ENCODE measurements at regions not wholly inside any gene's neighbourhood (a gene's known extent, or its start where the extent isn't known, plus 50 kb on each side); places are given as distances from the start of the nearest gene placed in this dataset.

- H3K27ac ChIP-seq = no peak overlapping the region
- no peaks in the 10 kb centered on the region for H3K4me1 ChIP-seq
- intact Hi-C loops (cut with DNase I) = no loop called here
- no peaks in the 10 kb centered on the region for H3K36me3 ChIP-seq (ENCODE audit: insufficient read depth in 1 of 2, low read depth in 1 of 2)
- no peak overlapping the region for H3K4me3 ChIP-seq
- no peak for TF ChIP-seq CTCF (IDR thresholded peaks at IDR 0.05)
- no peak for ATAC-seq
- DNase-seq = no peak
- H3K9me3 ChIP-seq = no peaks in the 10 kb centered on the region
- no peaks in the 10 kb centered on the region for H3K27me3 ChIP-seq (ENCODE audit: insufficient read depth in 3 of 3, low read length in 2 of 3)
- 63 to 69% (median 67%) methylated on average over 4 of the region's 4 CpGs for WGBS, 3 donors
These were observed 405.6 kb downstream of the DMRT2 start for GRCh38 chr9:1455766-1456165.

- Histone ChIP-seq H3K36me3 (ENCODE audit: insufficient read depth in 1 of 2, low read depth in 1 of 2) (no peaks in the 10 kb centered on the region), H3K27me3 (ENCODE audit: insufficient read depth in 3 of 3, low read length in 2 of 3) (no peaks in the 10 kb centered on the region), H3K4me3 (no peak overlapping the region), H3K4me1 (no peaks in the 10 kb centered on the region), H3K9me3 (no peaks in the 10 kb centered on the region), H3K27ac (no peak overlapping the region)
- ATAC-seq = no peak
- WGBS, 3 donors = 42 to 56% (median 43%) methylated on average over 4 of the region's 4 CpGs
- intact Hi-C loops (cut with DNase I) = no loop called here
- no peak for DNase-seq
- TF ChIP-seq CTCF (IDR thresholded peaks at IDR 0.05) = no peak
These were observed 406.3 kb downstream of the DMRT2 start for GRCh38 chr9:1456301-1457024.

- Histone ChIP-seq H3K4me1 (no peaks in the 10 kb centered on the region), H3K9me3 (no peaks in the 10 kb centered on the region), H3K4me3 (no peak overlapping the region), H3K36me3 (ENCODE audit: insufficient read depth in 1 of 2, low read depth in 1 of 2) (no peaks in the 10 kb centered on the region), H3K27ac (no peak overlapping the region), H3K27me3 (ENCODE audit: insufficient read depth in 3 of 3, low read length in 2 of 3) (no peaks in the 10 kb centered on the region)
- DNase-seq = no peak
- WGBS, 3 donors = 92 to 95% (median 94%) methylated on average over 2 of the region's 2 CpGs
- intact Hi-C loops (cut with DNase I) = no loop called here
- TF ChIP-seq CTCF (IDR thresholded peaks at IDR 0.05) = no peak
- ATAC-seq = no peak
These were observed 407.3 kb downstream of the DMRT2 start for GRCh38 chr9:1457460-1457859.

GRCh38 chr9:1458503-1458902 is 408.3 kb downstream of the DMRT2 start:
- TF ChIP-seq CTCF (IDR thresholded peaks at IDR 0.05) = no peak
- intact Hi-C loops (cut with DNase I) = no loop called here
- Histone ChIP-seq H3K27ac (no peak overlapping the region), H3K36me3 (ENCODE audit: insufficient read depth in 1 of 2, low read depth in 1 of 2) (no peaks in the 10 kb centered on the region), H3K4me3 (no peak overlapping the region), H3K9me3 (no peaks in the 10 kb centered on the region), H3K27me3 (ENCODE audit: insufficient read depth in 3 of 3, low read length in 2 of 3) (no peaks in the 10 kb centered on the region), H3K4me1 (no peaks in the 10 kb centered on the region)
- peak; percentile 49 to 63 (median 57) for ATAC-seq
- no peak for DNase-seq
